ENCODE measurements at regions not wholly inside any gene's neighbourhood (a gene's known extent, or its start where the extent isn't known, plus 50 kb on each side); places are given as distances from the start of the nearest gene placed in this dataset.

DNA sequence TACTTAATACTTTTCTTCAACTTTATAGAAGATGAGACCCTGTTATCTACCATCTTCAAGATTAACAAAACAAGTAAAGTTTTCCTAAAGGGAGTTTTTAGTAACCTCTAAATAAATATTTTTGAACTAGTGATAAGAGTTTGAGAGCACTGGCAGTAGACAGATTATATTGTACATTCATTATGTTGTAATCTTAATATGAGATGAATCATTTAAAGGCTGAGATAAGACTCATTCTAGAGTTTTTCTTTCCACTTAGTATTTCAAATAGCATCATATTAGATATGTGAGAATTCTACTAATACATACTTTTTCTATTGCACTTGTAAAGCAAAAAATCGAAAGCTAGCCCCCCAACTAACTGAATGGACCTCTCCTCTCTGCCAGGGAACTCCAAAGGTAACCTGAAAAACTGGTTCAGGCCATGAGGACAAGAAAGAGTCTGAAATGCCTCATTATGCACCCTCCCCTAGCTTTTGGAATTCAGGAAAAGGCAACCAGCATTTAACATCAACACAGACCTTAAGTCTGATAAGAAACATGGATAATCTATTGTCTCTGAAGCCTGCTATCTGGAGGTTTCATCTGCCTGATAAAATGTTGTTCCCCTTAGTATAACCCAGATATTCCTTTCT lies 875.4 kb upstream of the SLC10A2 start:
- TF ChIP-seq EZH2phosphoT487 (IDR thresholded peaks at IDR 0.05; ENCODE audit: low read depth) (no peak), CTCF (IDR thresholded peaks at IDR 0.05; ENCODE audit: low read depth, low read length) (no peak)

All from OCI-LY3 (cell line).